Nucleus accumbens (tissue), 56 donors: ENCODE measurements at regions not wholly inside any gene's neighbourhood (a gene's known extent, or its start where the extent isn't known, plus 50 kb on each side); places are given as distances from the start of the nearest gene placed in this dataset.
"Not testable (repeated sequence)": the region's sequence is repeated elsewhere in the genome, so short reads cannot be mapped to it uniquely, and the experiment has no call there.

Source experiments
- DNase-seq, 56 donors: peaks; one replicate each; lab custom pipeline; 2025; lab: John Stamatoyannopoulos, UW

DNA sequence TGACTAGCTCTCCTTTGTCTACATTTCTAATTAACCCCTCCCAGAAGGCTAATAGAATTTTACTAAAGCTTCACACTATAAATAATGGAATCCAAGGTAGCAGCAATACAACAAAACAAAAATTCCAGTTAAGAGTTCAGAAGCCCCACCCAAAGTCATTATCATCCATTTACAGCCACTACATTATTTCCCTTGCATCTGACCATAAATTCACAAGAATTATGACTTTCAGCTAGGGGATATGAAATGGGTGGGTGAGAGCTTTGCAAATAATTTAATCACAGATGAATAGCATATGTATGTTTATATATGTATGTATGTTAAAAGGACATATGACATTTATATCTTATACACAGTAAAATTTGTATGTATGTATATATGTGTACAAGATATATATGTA is 65.3 kb upstream of the PTGDR start:
- DNase-seq, result no peak

DNA sequence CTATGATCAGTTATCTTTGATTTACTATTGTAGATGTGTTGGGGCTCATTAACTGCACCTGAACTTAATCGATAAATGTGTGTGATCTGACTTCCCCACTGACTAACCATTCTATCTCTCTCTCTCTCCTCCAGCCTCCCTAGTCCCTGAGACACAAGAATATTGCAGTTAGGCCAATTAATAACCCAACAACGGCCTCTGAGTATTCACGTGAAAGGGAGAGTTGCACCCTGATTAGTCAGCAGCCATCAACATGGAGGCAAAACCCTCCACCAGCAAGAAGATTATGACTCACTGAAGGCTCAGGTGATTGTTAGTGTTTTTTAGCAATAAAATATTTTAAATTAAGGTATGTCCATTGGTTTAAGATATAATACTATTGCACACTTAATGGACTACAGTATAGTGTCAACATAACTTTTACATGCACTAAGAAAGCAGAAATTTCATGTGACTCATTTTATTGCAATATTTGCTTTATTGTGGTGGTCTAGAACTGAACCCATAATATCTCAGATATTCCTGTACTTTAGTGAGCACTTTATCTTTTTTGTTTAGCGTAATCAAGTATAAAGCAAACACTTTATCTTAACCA is 77.1 kb upstream of the PTGDR start:
- no peak for DNase-seq

DNA sequence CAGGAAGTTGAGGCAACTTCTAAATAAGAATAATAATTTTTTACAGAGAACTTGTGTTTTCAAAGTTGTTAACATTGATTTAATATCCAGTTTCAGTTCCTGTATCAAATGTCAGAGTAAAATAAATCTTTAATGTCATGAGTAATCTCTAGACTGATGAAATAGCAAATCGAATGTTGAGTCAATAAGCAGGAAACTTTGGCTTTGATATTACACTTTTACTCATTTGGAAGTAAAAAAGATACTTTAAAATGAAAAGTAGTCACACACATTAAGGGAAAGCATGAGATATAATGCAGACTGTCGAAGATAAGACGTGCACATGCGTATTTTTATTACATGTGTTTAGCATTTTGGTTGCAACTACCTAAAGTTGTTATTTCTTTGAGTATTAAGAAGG is 78.2 kb upstream of the PTGDR start:
- no peak for DNase-seq

DNA sequence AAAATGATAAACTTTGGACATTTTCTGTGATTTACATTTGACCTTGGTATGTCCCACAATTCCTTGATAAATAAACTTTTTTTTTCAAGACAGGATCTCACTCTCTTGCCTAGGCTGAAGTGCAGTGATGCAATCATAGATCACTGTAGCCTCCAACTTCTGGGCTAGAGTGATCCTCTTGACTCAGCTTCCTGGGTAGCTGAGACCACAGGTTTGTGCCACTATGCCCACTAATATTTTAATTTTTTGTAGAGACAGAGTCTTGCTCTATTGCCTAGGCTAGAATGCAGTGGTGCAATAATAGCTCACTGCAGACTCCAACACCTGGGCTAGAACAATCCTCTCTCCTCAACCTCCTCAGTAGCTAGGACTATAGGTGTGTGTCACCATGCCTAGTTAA is 79.1 kb upstream of the PTGDR start:
- no peak for DNase-seq

DNA sequence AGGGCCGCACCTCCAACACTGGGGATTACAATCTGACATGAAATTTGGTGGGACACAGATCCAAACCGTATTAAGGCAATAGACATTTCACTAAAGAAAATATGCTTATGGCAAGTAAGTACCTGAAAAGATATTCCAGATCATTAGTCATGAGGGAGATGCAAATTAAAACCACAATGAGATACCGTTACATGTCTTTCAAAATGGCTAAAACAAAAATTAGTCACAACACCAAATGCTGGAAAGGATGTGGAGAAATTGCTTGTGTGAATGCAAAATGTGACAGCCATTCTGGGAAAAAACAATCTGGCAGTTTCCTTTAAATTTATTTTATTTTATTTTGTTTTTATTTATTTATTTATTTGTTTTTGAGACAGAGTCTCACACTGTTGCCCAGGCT is 82.3 kb upstream of the PTGDR start:
- no peak for DNase-seq

DNA sequence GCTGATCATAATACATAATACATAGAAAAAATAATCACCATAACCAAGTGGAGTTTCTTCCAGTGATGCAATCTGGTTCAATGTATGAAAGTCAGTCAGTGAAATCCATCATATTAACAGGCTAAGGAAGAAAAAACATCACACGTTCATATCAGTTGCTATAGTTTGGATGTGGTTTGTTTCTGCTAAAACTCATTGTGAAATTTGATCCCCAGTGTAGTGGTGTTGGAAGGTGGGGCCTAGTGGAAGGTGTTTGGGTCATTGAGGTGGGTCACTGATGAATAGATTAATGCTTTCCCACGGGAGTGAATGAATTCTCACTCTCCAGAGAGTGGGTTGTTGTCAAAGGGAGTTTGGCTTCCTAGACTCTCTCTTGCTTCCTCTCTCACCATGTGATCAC is 84.6 kb upstream of the PTGDR start:
- DNase-seq, result no peak

DNA sequence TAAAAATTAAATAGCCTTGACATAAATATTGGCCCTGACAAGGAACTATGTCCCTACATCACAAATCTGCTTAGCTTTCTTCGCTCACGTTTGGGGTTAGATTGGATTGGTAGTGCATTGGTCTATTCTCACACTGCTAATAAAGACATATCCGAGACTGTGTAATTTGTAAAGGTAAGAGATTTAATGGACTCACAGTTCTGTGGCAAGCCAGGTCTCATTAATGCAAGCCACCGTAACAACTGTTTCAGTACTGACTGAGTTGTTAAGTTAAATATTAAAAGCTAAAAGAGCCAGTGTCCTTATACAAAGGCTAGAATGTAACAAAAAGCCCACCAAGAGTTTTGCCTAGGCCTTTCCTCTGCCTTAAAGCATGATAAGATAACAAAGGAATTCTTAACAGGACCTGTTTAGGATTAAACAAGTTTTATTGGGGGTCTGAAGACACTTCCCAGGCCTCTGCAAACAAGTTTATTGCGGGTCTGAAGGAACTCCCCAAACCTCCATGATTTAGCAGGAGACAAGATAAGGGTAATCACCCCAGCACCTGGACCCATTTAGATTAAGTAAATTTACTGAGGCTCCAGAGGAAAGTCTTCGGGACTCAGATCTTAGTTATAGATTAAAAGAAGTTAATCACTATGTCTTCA is 88.2 kb upstream of the PTGDR start:
- no peak for DNase-seq

DNA sequence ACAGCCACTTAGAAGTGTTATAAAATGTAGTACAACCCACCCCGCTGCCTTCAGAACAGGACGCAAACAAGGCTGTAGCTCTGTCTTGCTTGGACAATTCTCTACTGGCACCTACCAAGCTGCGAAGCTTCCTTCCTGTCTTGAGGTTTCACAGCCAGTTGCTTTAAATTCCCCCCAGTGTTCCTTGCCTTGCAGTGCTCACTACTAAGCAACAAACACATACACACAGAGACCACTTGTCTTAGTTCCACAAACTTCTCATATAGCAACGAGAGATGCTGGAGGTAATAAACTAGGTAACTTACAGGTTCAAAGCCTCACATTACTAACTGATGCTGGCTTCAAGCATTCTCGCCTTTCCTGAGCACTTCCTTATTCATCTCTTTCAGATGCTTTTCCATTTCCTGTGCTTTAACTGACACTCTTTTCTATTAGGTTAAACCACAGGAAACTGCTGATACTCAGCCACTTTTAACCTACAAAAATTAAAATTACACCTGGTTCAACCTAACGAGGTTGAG is 91.5 kb upstream of the PTGDR start:
- no peak for DNase-seq

DNA sequence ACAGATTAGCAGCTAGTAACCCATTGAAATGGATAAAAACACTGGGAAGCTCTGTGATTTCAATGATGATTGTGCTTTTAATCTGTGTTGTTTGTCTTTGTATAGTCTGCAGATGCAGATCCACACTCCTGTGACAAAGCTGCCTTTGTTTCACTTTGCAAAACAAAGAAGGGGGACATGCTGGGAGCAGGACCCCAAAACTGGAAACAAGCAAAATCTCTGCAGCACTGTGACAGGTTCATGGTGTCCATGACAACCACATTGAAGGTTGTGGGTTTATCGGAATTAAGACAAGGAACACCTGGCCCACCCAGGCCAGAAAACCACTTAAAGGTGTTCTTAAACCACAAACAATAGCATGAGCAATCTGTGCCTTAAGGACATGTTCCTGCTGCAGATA is 95.6 kb upstream of the PTGDR start:
- not testable (repeated sequence) for DNase-seq

DNA sequence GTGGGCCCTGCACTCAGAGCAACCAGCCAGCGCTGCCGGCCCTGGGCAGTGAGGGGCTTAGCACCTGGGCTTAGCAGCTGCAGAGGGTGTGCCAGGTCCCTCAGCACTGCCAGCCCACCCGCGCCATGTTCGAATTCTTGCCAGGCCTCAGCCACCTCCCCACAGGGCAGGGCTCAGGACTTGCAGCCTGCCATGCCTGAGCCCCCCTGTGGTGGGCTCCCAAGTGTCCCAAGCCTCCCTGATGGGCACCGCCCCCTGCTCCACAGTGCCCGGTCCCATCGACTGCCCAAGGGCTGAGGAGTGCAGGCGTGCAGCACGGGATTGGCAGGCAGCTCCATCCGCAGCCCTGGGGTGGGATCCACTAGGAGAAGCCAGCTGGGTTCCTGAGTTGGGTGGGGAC is 98.0 kb upstream of the NID2 start:
- no peak for DNase-seq

DNA sequence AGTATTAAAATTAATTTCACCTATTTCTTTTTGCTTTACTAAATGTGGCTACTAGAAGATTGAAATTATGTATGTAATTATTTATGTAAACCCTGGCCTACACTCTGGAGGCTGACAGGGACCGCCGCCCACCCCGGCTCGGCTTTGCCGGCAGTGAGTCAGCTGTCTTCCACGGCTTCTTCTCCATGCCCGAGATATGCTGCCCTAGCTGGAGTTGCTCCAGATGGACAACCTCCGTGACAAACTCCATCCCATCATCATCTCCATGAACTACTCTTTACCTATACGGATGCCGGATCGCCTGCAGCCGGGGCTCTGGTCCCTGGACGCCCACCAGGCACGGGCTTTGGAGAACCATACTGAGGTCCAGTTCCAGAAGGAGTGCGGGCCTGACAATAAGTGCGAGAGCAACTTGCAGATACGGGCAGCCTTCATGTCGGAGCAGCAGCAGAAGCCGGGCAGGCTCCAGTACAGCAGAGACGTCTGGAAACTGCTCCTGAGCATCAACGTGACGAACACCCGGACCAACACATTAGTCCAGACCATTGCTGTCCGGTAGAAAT is 86.9 kb upstream of the NID2 start:
- no peak for DNase-seq

DNA sequence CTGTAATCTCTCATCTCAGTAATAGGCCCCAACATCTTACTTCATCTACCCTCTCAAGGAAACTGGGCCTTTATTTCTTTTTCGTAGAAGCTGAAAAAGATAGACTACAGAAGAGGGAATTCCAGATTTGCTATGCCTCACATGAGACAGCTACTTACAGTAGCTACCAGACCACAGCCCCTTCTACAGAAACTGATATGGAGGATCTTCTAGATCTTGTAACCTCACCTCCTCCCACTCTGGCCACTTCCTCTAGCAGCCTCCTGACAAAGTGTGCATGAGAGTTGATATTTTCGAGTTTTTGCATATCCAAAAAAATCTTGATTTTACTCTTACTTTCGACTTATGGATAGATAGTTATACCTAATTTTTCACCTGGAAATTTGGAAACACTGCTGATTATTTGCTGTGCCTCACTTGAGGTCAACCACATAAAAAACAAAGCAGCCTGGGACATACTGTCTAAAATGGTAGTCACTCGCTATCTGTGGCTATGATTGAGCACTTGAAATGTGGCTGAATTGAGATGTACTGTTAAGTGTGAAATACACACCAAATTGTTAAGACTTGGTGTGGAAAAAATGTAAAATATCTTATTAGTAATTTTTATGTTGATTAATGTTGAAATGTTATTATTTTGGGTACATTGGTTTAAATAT is 86.3 kb upstream of the NID2 start:
- DNase-seq, result no peak

DNA sequence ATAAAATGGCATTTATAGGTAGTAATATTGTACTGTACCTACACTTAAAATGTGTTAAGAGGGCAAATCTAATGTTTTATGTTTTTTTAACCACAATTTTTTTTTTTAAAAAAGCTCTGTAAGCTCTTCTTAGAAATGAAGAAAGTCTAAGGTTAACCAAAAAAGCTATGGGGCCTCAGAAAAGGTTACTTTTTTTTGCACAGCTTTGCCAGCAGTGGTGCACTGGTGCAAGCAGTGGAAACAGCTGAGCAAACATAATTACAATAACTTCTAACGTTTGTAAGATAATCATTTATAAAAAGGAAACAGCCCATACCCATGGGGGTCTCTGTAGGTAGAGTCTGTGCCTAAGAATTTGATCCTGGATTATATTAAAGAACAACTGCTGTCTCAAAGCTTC is 85.1 kb upstream of the NID2 start:
- DNase-seq, result no peak

DNA sequence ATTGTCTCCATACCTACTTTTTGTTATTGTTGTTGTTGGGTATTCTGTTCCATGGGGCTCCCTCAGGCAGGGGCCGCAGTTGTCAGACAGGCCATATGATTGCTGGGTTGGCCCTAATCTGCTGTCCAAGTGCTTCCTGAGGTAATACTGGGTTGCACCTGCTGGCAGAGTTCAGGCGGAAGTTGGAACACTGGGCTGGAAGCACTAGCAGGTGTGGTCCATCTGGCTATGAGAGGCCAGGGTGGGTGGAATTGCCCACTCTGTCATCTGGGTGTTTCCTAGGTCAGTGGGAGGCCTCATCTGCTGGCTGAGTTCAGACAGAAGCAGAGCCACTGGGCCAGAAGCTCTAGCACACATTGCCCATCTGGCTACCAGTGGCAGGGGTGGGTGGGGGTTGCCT is 81.3 kb upstream of the NID2 start:
- no peak for DNase-seq

DNA sequence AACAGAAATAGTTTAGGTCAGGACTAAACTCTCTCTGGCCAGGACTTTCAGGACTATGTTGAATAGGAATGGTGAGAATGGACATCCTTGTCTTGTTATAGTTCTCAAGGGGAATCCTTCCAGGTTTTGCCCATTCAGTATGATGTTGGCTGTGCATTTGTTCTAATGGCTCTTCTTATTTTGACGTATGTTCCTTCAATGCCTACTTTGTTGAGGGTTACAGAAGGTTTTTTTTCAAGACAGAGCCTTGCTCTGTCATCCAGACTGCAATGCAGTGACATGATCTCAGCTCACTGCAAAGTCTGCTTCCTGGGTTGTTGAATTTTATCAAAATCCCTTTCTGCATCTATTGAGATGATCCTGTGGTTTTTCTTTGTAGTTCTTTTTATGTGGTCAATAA is 79.5 kb upstream of the NID2 start:
- no peak for DNase-seq

DNA sequence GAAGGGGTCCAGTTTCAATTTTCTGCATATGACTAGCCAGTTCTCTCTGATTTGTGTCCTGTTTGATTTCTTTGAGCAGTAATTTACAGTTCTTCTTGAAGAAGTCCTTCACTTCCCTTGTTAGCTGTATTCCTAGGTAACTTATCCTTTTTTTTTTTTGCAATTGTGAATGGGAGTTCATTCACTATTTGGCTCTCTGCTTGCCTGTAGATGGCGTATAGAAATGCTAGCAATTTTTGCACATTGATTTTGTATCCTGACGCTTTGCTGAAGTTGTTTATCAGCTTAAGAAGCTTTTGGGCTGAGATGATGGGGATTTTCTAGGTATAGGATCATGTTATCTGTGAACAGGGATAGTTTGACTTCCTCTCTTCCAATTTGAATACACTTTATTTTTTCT is 77.6 kb upstream of the NID2 start:
- DNase-seq, result no peak

DNA sequence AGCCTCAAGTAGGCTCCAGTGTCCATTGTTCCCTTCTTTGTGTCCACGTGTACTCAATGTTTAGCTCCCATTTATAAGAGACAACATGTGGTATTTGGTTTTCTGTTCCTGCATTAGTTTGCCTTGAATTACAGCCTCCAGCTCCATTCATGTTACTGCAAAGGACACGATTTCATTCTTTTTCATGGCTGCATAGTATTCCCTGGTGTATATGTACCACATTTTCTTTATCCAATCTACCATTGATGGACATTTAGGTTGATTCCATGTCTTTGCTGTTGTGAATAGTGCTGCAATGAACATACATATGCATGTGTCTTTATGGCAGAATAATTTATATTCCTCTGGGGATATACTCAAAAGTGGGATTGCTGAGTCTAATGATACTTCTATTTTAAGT is 75.2 kb upstream of the NID2 start:
- not testable (repeated sequence) for DNase-seq

DNA sequence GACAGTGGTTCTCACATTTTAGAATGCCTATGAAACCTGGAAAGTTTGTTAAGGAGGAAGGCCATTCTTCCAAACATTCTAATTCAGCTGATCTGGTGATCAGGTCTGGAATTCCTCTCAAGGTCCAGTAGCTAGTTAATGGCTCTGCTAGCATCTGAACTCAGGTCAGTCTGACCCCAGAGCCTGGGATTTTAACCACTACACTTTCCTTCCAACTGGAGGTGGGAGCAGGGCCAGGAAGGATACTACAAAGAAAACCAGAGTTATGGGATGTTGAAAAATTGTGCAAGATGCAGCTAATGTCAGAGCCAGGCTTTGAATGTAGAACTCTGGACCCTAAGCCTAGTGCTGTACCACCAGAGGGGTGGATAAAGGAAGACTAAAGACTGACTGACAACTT is 73.6 kb upstream of the NID2 start:
- DNase-seq, result no peak

DNA sequence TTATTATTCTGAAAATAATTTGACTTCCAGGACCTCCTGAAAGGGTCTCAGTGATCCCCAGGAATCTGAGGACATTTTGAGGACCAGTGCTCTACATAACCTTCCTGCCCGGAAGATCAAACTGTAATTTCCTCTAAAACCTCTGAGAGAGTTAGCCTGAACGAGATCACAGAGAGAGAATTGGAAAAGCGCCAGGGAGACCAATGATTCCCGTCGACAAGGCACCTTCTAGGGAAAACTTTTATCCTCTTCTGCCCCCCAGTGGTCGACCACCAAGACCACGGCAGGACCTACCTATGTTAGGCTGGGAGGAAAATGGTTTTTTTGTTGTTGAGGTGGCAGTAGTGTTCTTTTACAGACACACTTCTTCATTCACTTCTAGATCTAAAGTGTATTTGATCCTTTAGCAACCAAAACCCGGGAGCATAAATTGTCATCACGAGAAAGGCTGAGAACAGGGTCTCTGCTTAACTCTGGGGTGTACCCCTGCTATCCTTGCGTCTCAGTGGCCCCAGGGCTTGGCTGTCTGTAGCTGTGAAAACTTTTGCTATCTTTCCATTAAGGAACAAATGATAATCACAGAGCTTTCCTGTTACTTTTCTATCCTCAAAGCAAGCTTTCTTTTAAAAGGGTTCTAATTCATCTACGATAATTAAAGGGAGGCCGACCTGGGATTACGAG is 62.9 kb upstream of the NID2 start:
- peak in 47 of 56 donors; percentile 14 to 85 (median 59) for DNase-seq

DNA sequence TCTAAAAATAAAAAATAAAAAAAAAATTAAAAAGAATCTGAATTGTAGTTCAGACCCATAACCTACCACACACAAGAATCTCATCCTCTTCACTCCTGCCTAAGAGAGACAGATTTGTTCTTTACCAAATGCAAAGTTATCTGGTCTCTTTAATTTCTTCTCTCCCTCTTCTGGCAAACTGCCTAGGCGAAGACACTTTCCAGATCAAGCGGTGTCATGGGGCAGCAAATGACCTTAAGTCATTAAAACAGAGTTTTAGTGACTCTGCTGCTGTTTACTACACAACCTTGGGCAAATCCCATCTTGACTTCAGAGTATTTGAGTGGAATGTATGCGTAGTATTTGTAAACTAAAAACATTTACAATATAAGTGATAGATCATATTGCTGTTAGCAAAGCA is 60.9 kb upstream of the NID2 start:
- no peak for DNase-seq

DNA sequence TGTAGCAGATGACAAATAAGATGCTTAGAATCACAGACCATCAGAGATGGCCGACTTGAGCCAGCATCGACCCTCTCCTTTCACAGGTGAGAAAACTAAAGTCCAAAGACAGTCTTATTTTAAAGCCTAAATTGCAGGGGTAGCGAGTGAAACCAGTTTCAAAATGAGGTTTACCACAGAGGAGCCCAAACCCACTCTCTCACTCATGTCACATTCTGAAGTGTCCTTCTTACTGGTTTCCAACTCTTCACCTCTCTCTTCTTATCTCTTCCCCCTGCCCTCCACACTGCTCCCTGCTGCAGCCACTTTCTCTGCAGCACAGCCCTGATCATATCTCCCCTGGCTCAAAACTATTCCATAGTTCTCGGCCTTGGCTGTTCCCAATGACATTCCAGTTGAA is 57.0 kb upstream of the NID2 start:
- DNase-seq, result no peak
